AG09309 (cell line): ENCODE measurements at regions not wholly inside any gene's neighbourhood (a gene's known extent, or its start where the extent isn't known, plus 50 kb on each side); places are given as distances from the start of the nearest gene placed in this dataset.

Experiments used
- DNase-seq: peaks from one replicate; pipeline ENCODE4 v3.0.0-alpha.2; 2010; ENCODE audit warnings: low read depth
- H3K4me3 ChIP-seq: 2 replicates; pipeline ENCODE4 v1.5.1; 2011; ENCODE audit warnings: mild to moderate bottlenecking, low read depth, low read length, moderate library complexity; ENCODE audit not compliant: control insufficient read depth
- TF ChIP-seq, protein P1 (sequence below): IDR thresholded peaks from 2 replicates; pipeline ENCODE4 v1.5.1; 2011; ENCODE audit warnings: mild to moderate bottlenecking, low read depth, low read length, inconsistent platforms; ENCODE audit not compliant: insufficient read depth, control insufficient read depth; ENCODE audit errors: missing control alignments

DNA sequence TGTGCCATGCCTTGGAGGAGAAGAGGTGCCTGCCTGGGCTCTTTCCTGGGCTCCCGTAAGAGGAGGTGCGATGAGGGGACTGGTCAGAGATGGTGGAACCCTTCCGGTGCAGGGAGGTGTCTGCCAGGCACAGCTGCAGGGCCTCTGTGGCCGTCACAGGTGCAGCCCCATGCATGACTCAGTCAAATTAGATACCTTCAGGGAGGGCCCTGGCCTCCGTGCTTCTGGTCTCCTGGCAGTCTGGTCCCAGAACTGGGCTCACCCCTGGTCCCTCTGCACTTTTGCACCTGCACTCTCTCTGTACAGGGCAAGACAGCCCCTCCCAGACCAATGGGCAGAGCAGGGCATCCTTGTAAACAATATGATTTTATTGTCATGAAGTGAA, 49.9 kb upstream of the LRPAP1 start:
- H3K4me3 ChIP-seq = no peak overlapping the region
- TF ChIP-seq, protein P1, sequence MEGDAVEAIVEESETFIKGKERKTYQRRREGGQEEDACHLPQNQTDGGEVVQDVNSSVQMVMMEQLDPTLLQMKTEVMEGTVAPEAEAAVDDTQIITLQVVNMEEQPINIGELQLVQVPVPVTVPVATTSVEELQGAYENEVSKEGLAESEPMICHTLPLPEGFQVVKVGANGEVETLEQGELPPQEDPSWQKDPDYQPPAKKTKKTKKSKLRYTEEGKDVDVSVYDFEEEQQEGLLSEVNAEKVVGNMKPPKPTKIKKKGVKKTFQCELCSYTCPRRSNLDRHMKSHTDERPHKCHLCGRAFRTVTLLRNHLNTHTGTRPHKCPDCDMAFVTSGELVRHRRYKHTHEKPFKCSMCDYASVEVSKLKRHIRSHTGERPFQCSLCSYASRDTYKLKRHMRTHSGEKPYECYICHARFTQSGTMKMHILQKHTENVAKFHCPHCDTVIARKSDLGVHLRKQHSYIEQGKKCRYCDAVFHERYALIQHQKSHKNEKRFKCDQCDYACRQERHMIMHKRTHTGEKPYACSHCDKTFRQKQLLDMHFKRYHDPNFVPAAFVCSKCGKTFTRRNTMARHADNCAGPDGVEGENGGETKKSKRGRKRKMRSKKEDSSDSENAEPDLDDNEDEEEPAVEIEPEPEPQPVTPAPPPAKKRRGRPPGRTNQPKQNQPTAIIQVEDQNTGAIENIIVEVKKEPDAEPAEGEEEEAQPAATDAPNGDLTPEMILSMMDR = no peak
- no peak for DNase-seq
